GM10248 (cell line): ENCODE measurements at regions not wholly inside any gene's neighbourhood (a gene's known extent, or its start where the extent isn't known, plus 50 kb on each side); places are given as distances from the start of the nearest gene placed in this dataset.
A peak's percentile ranks its signal among the peaks of the same experiment; 100 is the strongest.

Experiments used
- CTCF ChIA-PET: fragments of 300-600 bp; sonication (Branson Sonifier 250); formaldehyde crosslinking; extraction: SDS; loops from one replicate; lab custom pipeline; 2021; ENCODE audit warnings: antibody characterized with exemption; lab: Yijun Ruan, JAX
- POLR2A ChIA-PET: fragments of 350-650 bp; sonication (Branson Sonifier 250); formaldehyde crosslinking; extraction: SDS; loops from one replicate; lab custom pipeline; 2020; ENCODE audit warnings: antibody characterized with exemption; lab: Yijun Ruan, JAX
- DNase-seq: peaks from one replicate; pipeline ENCODE4 v3.0.0; 2012; ENCODE audit errors: extremely low spot score
- CTCF ChIP-seq: IDR thresholded peaks from 2 replicates; pipeline ENCODE4 v1.5.1; 2012; ENCODE audit warnings: mild to moderate bottlenecking, low read depth; ENCODE audit errors: extremely low read depth, missing control alignments, control extremely low read depth

- TF ChIP-seq CTCF = no peak
- POLR2A ChIA-PET = no interaction called here
- CTCF ChIA-PET = interaction anchor here (1.2 to 2.2 kb wide), 5 partner anchors 9 to 69 kb away, joined by 3 to 6 read pairs (median 4); no protein-coding TSS in a partner anchor
- DNase-seq = peak; percentile 55
These were observed 201.7 kb downstream of the MREG start for GRCh38 chr2:215811409-215812345.

DNA sequence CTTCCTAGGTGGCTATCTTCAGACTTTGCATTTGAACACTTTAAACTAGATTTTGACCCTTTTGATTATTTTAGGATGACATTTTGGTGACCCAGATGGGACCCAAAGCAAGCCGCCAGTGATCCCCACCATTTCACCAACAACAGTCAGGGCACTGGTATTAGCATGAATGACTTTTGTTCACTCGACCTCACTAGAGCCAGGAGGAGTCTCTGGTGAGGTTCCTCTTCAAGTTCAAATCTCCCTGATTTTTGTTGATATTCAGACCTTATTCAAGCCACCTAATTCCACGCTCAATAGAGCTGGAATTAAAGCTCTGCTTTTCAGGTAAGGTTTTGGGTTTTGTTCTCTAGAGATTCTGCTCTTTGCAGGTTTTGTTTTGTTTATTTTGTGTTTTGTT is 202.3 kb downstream of the MREG start:
- DNase-seq = no peak
- no peak for TF ChIP-seq CTCF
- ChIA-PET POLR2A (no interaction called here), CTCF (interaction anchor here (1.2 to 2.2 kb wide), 3 partner anchors 10 to 17 kb away, joined by 3 to 6 read pairs (median 4); no protein-coding TSS in a partner anchor)

GRCh38 chr2:215808996-215809395 is 204.4 kb downstream of the MREG start:
- ChIA-PET CTCF (no interaction called here), POLR2A (no interaction called here)
- DNase-seq = no peak
- no peak for TF ChIP-seq CTCF

- ChIA-PET CTCF (no interaction called here), POLR2A (no interaction called here)
- no peak for TF ChIP-seq CTCF
- DNase-seq = no peak
These were observed 205.2 kb downstream of the MREG start for GRCh38 chr2:215808194-215808593.

- DNase-seq = no peak
- ChIA-PET CTCF (interaction anchor here (3.0 kb wide), 1 partner anchor 10 kb away, joined by 13 read pairs; no protein-coding TSS in a partner anchor), POLR2A (interaction anchor here (0.7 kb wide), 1 partner anchor 15 kb away, joined by 4 read pairs; no protein-coding TSS in a partner anchor)
- TF ChIP-seq CTCF = no peak
These were observed 207.9 kb downstream of the MREG start for GRCh38 chr2:215805493-215805892.

DNA sequence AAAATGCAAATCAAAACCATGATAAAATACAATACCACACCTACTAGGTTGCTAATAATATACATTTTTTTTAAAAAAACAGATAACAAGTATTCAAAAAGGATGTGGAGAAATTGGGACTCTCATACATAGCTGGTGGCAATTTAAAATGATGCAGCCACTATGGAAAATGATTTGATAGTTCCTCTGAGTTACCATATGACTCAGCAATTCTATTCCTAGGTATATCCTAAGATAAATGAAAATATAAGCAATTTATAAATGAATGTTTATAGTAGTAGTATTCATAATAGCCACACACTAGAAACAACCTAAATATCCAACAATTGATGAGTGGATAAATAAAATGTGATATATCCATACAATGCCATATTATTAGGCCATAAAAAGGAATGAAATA is 210.2 kb downstream of the MREG start:
- ChIA-PET CTCF (interaction anchor here (2.8 to 3.1 kb wide), 2 partner anchors 12 to 26 kb away, joined by 8 to 11 read pairs; no protein-coding TSS in a partner anchor), POLR2A (no interaction called here)
- TF ChIP-seq CTCF = no peak
- no peak for DNase-seq
